NB4 (cell line): ENCODE measurements at regions not wholly inside any gene's neighbourhood (a gene's known extent, or its start where the extent isn't known, plus 50 kb on each side); places are given as distances from the start of the nearest gene placed in this dataset.

ENCODE experiments used
- DNase-seq: peaks from one replicate; pipeline ENCODE4 v3.0.0; 2010; ENCODE audit warnings: low read depth
- H3K4me3 ChIP-seq: one replicate; pipeline ENCODE4 v1.5.1; 2011; ENCODE audit warnings: mild to moderate bottlenecking, low read depth, low read length, moderate library complexity
- MYC ChIP-seq: IDR thresholded peaks from 2 replicates; pipeline ENCODE4 v1.6.1; 2011; ENCODE audit warnings: low read depth, low read length
- POLR2A ChIP-seq: IDR thresholded peaks from 2 replicates; pipeline ENCODE4 v1.6.1; 2011; ENCODE audit warnings: mild to moderate bottlenecking; ENCODE audit not compliant: insufficient read length; ENCODE audit errors: extremely low read depth
- TF ChIP-seq, protein P1 (sequence below): IDR thresholded peaks from 2 replicates; pipeline ENCODE4 v1.6.1; 2011; ENCODE audit warnings: low read depth, low read length
- TF ChIP-seq, protein P2 (sequence below): IDR thresholded peaks from one replicate; pipeline ENCODE4 v1.5.1; 2012; ENCODE audit warnings: low read depth, low read length

DNA sequence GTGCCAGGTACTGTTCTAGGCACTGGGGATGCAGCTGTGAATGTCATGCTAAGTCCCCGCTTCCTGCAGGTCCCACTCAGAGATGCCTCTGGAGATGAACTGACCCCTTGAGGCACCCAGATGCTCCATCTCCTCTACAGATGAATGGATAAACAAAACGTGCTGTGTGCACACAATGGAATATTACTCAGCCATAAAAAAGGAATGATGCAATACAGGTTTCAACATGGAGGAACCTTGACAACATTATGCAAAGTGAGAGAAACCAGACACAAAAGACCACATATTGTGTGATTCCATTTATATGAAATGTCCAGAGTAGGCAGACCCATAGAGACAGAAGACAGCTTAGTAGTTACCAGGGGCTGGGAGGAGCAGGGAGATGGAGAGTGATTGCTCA, 320.1 kb upstream of the DIO3 start:
- no peak for DNase-seq
- TF ChIP-seq, protein P1, sequence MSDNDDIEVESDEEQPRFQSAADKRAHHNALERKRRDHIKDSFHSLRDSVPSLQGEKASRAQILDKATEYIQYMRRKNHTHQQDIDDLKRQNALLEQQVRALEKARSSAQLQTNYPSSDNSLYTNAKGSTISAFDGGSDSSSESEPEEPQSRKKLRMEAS: no peak
- TF ChIP-seq, protein P2, sequence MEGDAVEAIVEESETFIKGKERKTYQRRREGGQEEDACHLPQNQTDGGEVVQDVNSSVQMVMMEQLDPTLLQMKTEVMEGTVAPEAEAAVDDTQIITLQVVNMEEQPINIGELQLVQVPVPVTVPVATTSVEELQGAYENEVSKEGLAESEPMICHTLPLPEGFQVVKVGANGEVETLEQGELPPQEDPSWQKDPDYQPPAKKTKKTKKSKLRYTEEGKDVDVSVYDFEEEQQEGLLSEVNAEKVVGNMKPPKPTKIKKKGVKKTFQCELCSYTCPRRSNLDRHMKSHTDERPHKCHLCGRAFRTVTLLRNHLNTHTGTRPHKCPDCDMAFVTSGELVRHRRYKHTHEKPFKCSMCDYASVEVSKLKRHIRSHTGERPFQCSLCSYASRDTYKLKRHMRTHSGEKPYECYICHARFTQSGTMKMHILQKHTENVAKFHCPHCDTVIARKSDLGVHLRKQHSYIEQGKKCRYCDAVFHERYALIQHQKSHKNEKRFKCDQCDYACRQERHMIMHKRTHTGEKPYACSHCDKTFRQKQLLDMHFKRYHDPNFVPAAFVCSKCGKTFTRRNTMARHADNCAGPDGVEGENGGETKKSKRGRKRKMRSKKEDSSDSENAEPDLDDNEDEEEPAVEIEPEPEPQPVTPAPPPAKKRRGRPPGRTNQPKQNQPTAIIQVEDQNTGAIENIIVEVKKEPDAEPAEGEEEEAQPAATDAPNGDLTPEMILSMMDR: no peak
- TF ChIP-seq POLR2A (no peak), MYC (no peak)
- no peak overlapping the region for H3K4me3 ChIP-seq

DNA sequence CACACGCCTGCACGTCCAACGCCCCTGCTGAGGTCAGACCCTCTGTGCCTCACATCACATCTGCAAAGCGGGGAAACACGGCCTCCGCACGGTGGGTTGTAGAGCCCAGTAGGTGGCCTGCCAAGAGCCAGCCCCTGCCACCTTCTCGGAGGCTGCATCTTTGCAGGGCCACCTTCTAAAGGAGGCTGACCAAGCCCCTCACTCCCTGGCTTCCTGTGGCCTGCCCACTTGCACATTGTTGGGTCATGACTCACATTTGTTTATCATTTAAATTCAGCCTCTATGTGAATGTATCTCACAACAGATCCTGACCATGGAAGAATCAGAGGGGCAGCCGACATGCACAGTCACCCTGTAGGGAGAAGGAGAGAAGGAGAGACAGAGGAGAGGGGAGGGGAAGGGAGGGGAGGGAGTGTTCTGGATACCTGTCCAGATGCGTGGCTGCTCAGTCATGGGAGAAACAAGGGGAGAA, 319.5 kb upstream of the DIO3 start:
- no peak for TF ChIP-seq POLR2A
- TF ChIP-seq, protein P2: no peak
- TF ChIP-seq, protein P1: no peak
- TF ChIP-seq MYC: no peak
- DNase-seq: no peak
- no peak overlapping the region for H3K4me3 ChIP-seq

- no peak overlapping the region for H3K4me3 ChIP-seq
- TF ChIP-seq, protein P2: no peak
- TF ChIP-seq MYC (no peak), POLR2A (no peak)
- TF ChIP-seq, protein P1: no peak
- DNase-seq: no peak
Observed at GRCh38 chr14:101242442-101243385, 318.6 kb upstream of the DIO3 start.

GRCh38 chr14:101243587-101244338, 317.5 kb upstream of the DIO3 start:
- DNase-seq: no peak
- no peak overlapping the region for H3K4me3 ChIP-seq
- TF ChIP-seq MYC (no peak), POLR2A (no peak)
- TF ChIP-seq, protein P2: no peak
- TF ChIP-seq, protein P1: no peak

GRCh38 chr14:101246894-101247841, 314.1 kb upstream of the DIO3 start:
- DNase-seq: no peak
- TF ChIP-seq, protein P1: no peak
- no peak for TF ChIP-seq POLR2A
- no peak for TF ChIP-seq MYC
- TF ChIP-seq, protein P2: no peak
- H3K4me3 ChIP-seq: no peak overlapping the region
